Testis (tissue), 2 donors: ENCODE measurements at regions not wholly inside any gene's neighbourhood (a gene's known extent, or its start where the extent isn't known, plus 50 kb on each side); places are given as distances from the start of the nearest gene placed in this dataset.

Source experiments
- CTCF ChIP-seq, 3 experiments: fragments of 450-650 bp in 2 of 3; fragments of 200-600 bp in 1 of 3; sonication (generic) in 1 of 3; IDR thresholded peaks; one replicate each; pipeline ENCODE4 v1.5.1; 2016 to 2019; ENCODE audit warnings: antibody characterized with exemption in 3 of 3, mild to moderate bottlenecking in 2 of 3, moderate library complexity in 1 of 3
- POLR2A ChIP-seq: fragments of 450-650 bp; IDR thresholded peaks from one replicate; pipeline ENCODE4 v1.6.1; 2017; ENCODE audit warnings: antibody characterized with exemption, mild to moderate bottlenecking, moderate library complexity

- TF ChIP-seq CTCF (IDR thresholded peaks at IDR 0.05) (no peak), POLR2A (no peak)
Observed at GRCh38 chr13:79834876-79835275, 353.9 kb downstream of the NDFIP2 start.
